Neutrophil (primary cell): ENCODE measurements at regions not wholly inside any gene's neighbourhood (a gene's known extent, or its start where the extent isn't known, plus 50 kb on each side); places are given as distances from the start of the nearest gene placed in this dataset.
"Not testable (repeated sequence)": the region's sequence is repeated elsewhere in the genome, so short reads cannot be mapped to it uniquely, and the experiment has no call there.

Source experiments
- H3K27ac ChIP-seq: fragments of 200-600 bp; sonication (generic); 2 replicates; pipeline ENCODE4 v1.5.1; 2016; ENCODE audit warnings: mild to moderate bottlenecking, moderate library complexity
- H3K27me3 ChIP-seq: fragments of 200-600 bp; sonication (generic); 2 replicates; pipeline ENCODE4 v1.6.0; 2016; ENCODE audit warnings: mild to moderate bottlenecking
- H3K36me3 ChIP-seq: fragments of 200-600 bp; sonication (generic); 2 replicates; pipeline ENCODE4 v1.5.1; 2017
- H3K4me1 ChIP-seq, 2 experiments: fragments of 200-600 bp in 1 of 2; sonication (generic) in 1 of 2; 1 replicate in 1 of 2; 2 replicates in 1 of 2; pipeline versions ENCODE4 v1.5.1 to v1.6.1; 2013 to 2016; ENCODE audit warnings: low read depth in 1 of 2, low read length in 1 of 2, mild to moderate bottlenecking in 1 of 2, moderate library complexity in 1 of 2; ENCODE audit not compliant: control insufficient read depth in 1 of 2, insufficient read depth in 1 of 2
- H3K4me3 ChIP-seq, 2 experiments: fragments of 200-600 bp in 1 of 2; sonication (generic) in 1 of 2; 1 replicate in 1 of 2; 2 replicates in 1 of 2; pipeline ENCODE4 v1.5.1; 2013 to 2016; ENCODE audit warnings: low read depth in 1 of 2, low read length in 1 of 2, mild to moderate bottlenecking in 1 of 2, moderate library complexity in 1 of 2
- H3K9me3 ChIP-seq: fragments of 200-600 bp; sonication (generic); 2 replicates; pipeline ENCODE4 v1.5.1; 2016
- TF ChIP-seq, protein P1 (sequence below): fragments of 200-600 bp; sonication (generic); IDR thresholded peaks from 2 replicates; pipeline ENCODE4 v1.5.1; 2016; ENCODE audit warnings: antibody characterized with exemption

DNA sequence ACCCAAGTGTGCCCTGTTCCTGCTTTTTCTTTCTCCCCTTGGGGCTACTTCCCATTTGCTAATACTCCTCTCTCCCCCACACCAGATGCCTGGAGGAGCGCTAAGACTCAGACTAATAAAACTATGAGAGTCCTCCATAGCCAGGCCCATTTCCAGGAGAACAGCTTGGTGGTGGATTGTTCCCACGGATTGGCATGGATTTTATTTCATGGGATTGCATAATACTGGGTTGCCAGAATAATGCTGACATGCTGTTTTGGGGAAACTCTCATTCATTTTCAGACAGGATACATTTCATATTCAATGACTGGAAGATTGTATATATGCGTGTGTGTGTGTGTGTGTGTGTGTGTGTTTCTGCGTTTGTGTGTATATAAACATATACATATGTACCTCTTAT lies 447.5 kb upstream of the PITX2 start:
- Histone ChIP-seq H3K36me3 (no peaks in the 10 kb centered on the region), H3K4me1 (no peaks in the 10 kb centered on the region), H3K27me3 (no peaks in the 10 kb centered on the region), H3K4me3 (no peak overlapping the region), H3K27ac (no peak overlapping the region), H3K9me3 (no peaks in the 10 kb centered on the region)
- TF ChIP-seq, protein P1, sequence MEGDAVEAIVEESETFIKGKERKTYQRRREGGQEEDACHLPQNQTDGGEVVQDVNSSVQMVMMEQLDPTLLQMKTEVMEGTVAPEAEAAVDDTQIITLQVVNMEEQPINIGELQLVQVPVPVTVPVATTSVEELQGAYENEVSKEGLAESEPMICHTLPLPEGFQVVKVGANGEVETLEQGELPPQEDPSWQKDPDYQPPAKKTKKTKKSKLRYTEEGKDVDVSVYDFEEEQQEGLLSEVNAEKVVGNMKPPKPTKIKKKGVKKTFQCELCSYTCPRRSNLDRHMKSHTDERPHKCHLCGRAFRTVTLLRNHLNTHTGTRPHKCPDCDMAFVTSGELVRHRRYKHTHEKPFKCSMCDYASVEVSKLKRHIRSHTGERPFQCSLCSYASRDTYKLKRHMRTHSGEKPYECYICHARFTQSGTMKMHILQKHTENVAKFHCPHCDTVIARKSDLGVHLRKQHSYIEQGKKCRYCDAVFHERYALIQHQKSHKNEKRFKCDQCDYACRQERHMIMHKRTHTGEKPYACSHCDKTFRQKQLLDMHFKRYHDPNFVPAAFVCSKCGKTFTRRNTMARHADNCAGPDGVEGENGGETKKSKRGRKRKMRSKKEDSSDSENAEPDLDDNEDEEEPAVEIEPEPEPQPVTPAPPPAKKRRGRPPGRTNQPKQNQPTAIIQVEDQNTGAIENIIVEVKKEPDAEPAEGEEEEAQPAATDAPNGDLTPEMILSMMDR = no peak

DNA sequence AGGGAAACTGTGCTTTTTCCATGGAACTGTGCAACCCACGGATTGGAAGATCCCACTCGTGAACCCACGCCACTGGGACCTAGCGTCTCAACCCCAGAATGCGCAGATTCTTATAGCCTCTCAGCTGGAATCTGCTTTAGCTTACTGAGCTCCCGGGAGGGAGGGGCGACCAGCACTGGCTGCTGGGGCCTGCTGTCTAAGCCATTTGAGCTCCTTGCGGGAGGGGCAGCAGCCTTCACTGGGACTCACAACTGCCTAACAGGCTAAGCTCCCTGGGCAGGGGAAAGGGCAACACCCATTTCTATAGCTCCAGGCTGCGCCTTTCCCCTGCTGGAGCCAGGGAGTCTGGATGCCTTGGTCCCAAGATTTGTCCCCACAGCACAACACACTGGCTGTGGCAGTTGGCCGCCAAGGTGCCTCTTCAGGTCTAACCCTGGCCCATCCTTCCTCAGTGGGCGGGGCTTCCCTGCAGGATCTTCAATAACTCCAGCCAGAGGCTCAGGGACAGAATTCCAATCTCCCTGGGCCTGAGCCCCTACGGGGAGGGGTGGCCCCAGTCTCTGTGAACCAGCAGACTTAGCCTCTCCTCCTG lies 451.7 kb upstream of the PITX2 start:
- H3K4me3 ChIP-seq = no peak overlapping the region
- no peak overlapping the region for H3K27ac ChIP-seq
- no peaks in the 10 kb centered on the region for H3K4me1 ChIP-seq
- H3K36me3 ChIP-seq = no peaks in the 10 kb centered on the region
- TF ChIP-seq, protein P1 = no peak
- H3K27me3 ChIP-seq = no peaks in the 10 kb centered on the region
- H3K9me3 ChIP-seq = no peaks in the 10 kb centered on the region

DNA sequence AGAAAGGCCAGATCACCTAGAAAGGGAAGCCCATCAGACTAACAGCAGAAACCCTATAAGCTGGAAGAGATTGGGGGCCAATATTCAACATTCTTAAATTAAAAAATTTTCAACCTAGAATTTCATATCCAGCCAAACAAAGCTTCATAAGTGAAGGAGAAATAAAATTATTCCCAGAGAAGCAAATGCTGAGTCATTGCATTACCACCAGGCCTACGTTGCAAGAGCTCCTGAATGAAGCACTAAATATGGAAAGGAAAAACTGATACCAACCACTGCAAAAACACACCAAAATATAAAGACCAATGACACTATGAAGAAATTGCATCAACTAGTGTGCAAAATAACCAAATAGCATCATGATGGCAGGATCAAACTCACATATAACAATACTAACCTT lies 453.4 kb upstream of the PITX2 start:
- not testable (repeated sequence) for H3K27me3 ChIP-seq, H3K36me3 ChIP-seq, H3K9me3 ChIP-seq, H3K4me3 ChIP-seq, H3K4me1 ChIP-seq, H3K27ac ChIP-seq

DNA sequence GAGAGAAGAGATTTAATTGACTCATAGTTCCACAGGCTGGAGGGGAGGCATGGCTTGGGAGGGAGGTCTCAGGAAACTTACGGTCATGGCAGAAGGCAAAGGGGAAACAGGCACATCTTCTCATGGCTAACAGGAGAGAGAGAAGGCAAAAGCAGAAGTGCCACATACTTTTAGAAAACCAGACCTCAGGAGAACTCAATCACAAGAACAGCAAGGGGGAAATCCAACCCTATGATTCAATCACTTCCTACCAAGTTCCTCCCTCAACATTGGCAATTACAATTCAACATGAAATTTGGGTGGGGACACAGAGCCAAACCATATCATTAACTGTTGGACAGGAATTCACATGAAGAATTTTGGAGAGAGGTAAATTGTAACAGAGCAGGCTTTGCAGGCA lies 485.3 kb upstream of the PITX2 start:
- TF ChIP-seq, protein P1 = no peak
- H3K4me1 ChIP-seq = no peaks in the 10 kb centered on the region
- no peak overlapping the region for H3K27ac ChIP-seq
- no peaks in the 10 kb centered on the region for H3K9me3 ChIP-seq
- no peaks in the 10 kb centered on the region for H3K27me3 ChIP-seq
- H3K4me3 ChIP-seq = no peak overlapping the region
- H3K36me3 ChIP-seq = no peaks in the 10 kb centered on the region

DNA sequence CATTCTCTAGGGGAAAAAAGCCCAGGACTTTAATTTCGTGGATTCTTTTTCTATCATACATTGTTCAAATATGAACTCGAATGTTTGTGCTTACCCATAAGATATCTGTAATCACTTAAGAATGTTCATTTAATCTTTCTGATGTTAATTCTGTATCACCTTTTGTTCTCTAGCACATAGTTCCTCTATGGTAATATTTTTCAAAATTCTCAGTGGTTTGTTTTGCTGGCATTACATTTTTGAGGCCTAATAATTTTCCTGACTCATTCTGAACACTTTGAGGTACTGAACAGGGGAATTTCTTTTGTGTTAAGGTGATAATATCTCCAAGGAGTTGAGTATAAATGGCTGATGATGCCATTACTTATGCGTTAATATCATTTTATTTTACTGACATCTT lies 490.7 kb upstream of the PITX2 start:
- Histone ChIP-seq H3K36me3 (no peaks in the 10 kb centered on the region), H3K27ac (no peak overlapping the region), H3K27me3 (no peaks in the 10 kb centered on the region), H3K4me3 (no peak overlapping the region), H3K9me3 (no peaks in the 10 kb centered on the region), H3K4me1 (no peaks in the 10 kb centered on the region)
- TF ChIP-seq, protein P1 = no peak

DNA sequence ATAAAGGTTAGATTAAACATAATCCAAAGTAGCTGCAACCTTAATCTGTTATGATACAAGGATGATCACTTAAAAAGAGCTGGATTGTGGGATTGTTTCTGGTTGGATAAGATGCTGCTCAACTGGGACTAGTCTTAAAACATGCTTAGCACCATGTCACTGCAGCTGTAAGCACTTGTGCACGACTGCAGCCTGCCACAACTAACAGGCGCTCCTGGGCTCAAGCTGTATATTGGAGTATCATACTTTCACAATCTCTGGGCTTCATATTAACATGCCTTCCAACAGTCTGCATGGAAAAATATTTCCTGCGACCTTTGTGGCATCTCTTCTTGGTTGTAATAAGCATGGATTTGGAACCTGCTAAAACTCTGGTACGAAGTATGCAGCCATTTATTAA lies 493.0 kb upstream of the PITX2 start:
- Histone ChIP-seq H3K36me3 (no peaks in the 10 kb centered on the region), H3K4me1 (no peaks in the 10 kb centered on the region), H3K27ac (no peak overlapping the region), H3K4me3 (no peak overlapping the region), H3K9me3 (no peaks in the 10 kb centered on the region), H3K27me3 (no peaks in the 10 kb centered on the region)
- TF ChIP-seq, protein P1 = no peak
